ENCODE measurements at regions not wholly inside any gene's neighbourhood (a gene's known extent, or its start where the extent isn't known, plus 50 kb on each side); places are given as distances from the start of the nearest gene placed in this dataset.

DNA sequence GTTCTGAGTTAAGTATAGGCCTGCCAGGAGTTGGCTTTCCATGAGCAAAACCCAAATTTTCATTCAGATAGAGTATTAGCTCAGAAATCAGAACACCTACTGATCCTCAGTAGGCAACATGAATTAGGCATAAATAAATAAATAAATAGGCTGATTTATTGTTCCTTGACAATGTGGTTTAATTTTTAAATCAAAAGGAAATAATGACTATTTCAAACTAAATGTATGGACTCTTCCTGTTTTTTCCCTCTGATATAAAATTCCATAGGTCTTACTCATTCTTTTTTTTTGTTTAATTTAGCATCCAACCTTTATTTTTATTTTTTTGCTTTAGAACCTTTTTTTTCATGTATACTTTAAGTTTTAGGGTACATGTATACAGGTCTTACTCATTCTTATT lies 140.2 kb upstream of the ITGA6 start:
- 0 out of 2 replicates have a peak, but pooled peaks cover 3% of the 10 kb centered on the region for H3K9me2 ChIP-seq
- no peaks in the 10 kb centered on the region for H3K27me3 ChIP-seq (ENCODE audit: insufficient read depth)
- peaks cover 0 to 36% of the 10 kb centered on the region in 2 experiments for H3K4me1 ChIP-seq (ENCODE audit: control insufficient read depth in 1 of 2, insufficient read depth in 2 of 2, low read depth in 1 of 2, low read length in 1 of 2)
- no peak overlapping the region for H3K4me3 ChIP-seq (ENCODE audit: low read depth in 2 of 2, low read length in 1 of 2)
- no peak overlapping the region for H3K9ac ChIP-seq
- H3K9me3 ChIP-seq: no peaks in the 10 kb centered on the region
- no peaks in the 10 kb centered on the region for H3K79me2 ChIP-seq (ENCODE audit: insufficient read depth)
- H3K27ac ChIP-seq (ENCODE audit: low read depth in 2 of 2, low read length in 1 of 2): peak overlapping the region in 1 of 2 experiments; percentile 72; a peak in 2 of 4 replicates
- POLR2A ChIA-PET: no interaction called here
- no peaks in the 10 kb centered on the region for H4K20me1 ChIP-seq (ENCODE audit: insufficient read depth)
- no peak for DNase-seq
- H3K4me2 ChIP-seq: no peak overlapping the region; the same call in 1 of the 2 replicates
- H3K36me3 ChIP-seq (replicated peaks in 1 of 2; ENCODE audit: control insufficient read depth in 1 of 2, insufficient read depth in 2 of 2, low read length in 1 of 2): no peaks in the 10 kb centered on the region
- H2AFZ ChIP-seq (ENCODE audit: low read depth): no peak overlapping the region
- CTCF ChIA-PET: no interaction called here
- TF ChIP-seq SIN3A (IDR thresholded peaks at IDR 0.05; ENCODE audit: borderline replicate concordance, low read depth, low read length) (no peak), EP300 (IDR thresholded peaks at IDR 0.05; ENCODE audit: borderline replicate concordance in 1 of 2, low read depth in 1 of 2, low read length in 1 of 2) (no peak), ELF1 (IDR thresholded peaks at IDR 0.05) (no peak), MEF2A (IDR thresholded peaks at IDR 0.05; ENCODE audit: borderline replicate concordance, low read depth) (no peak), FOSL2 (IDR thresholded peaks at IDR 0.05; ENCODE audit: borderline replicate concordance, low read depth) (no peak), TAF1 (IDR thresholded peaks at IDR 0.05; ENCODE audit: borderline replicate concordance, low read depth, low read length) (no peak), NFIC (IDR thresholded peaks at IDR 0.05; ENCODE audit: borderline replicate concordance) (no peak), RXRA (IDR thresholded peaks at IDR 0.05; ENCODE audit: borderline replicate concordance, low read depth) (no peak), RCOR1 (IDR thresholded peaks at IDR 0.05; ENCODE audit: low read length) (no peak), CHD2 (IDR thresholded peaks at IDR 0.05; ENCODE audit: low read length, partially characterized antibody) (no peak), GATA2 (CRISPR knock-in tag; IDR thresholded peaks at IDR 0.05) (no peak)
- TF ChIP-seq, protein P1, sequence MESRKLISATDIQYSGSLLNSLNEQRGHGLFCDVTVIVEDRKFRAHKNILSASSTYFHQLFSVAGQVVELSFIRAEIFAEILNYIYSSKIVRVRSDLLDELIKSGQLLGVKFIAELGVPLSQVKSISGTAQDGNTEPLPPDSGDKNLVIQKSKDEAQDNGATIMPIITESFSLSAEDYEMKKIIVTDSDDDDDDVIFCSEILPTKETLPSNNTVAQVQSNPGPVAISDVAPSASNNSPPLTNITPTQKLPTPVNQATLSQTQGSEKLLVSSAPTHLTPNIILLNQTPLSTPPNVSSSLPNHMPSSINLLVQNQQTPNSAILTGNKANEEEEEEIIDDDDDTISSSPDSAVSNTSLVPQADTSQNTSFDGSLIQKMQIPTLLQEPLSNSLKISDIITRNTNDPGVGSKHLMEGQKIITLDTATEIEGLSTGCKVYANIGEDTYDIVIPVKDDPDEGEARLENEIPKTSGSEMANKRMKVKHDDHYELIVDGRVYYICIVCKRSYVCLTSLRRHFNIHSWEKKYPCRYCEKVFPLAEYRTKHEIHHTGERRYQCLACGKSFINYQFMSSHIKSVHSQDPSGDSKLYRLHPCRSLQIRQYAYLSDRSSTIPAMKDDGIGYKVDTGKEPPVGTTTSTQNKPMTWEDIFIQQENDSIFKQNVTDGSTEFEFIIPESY (IDR thresholded peaks at IDR 0.05; ENCODE audit: borderline replicate concordance, low read depth): no peak
- TF ChIP-seq, protein P2, sequence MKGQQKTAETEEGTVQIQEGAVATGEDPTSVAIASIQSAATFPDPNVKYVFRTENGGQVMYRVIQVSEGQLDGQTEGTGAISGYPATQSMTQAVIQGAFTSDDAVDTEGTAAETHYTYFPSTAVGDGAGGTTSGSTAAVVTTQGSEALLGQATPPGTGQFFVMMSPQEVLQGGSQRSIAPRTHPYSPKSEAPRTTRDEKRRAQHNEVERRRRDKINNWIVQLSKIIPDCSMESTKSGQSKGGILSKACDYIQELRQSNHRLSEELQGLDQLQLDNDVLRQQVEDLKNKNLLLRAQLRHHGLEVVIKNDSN (IDR thresholded peaks at IDR 0.05; ENCODE audit: borderline replicate concordance, low read depth): no peak
- TF ChIP-seq, protein P3, sequence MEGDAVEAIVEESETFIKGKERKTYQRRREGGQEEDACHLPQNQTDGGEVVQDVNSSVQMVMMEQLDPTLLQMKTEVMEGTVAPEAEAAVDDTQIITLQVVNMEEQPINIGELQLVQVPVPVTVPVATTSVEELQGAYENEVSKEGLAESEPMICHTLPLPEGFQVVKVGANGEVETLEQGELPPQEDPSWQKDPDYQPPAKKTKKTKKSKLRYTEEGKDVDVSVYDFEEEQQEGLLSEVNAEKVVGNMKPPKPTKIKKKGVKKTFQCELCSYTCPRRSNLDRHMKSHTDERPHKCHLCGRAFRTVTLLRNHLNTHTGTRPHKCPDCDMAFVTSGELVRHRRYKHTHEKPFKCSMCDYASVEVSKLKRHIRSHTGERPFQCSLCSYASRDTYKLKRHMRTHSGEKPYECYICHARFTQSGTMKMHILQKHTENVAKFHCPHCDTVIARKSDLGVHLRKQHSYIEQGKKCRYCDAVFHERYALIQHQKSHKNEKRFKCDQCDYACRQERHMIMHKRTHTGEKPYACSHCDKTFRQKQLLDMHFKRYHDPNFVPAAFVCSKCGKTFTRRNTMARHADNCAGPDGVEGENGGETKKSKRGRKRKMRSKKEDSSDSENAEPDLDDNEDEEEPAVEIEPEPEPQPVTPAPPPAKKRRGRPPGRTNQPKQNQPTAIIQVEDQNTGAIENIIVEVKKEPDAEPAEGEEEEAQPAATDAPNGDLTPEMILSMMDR (IDR thresholded peaks at IDR 0.05): no peak
- TF ChIP-seq, protein P4, sequence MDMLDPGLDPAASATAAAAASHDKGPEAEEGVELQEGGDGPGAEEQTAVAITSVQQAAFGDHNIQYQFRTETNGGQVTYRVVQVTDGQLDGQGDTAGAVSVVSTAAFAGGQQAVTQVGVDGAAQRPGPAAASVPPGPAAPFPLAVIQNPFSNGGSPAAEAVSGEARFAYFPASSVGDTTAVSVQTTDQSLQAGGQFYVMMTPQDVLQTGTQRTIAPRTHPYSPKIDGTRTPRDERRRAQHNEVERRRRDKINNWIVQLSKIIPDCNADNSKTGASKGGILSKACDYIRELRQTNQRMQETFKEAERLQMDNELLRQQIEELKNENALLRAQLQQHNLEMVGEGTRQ (IDR thresholded peaks at IDR 0.05; ENCODE audit: borderline replicate concordance, low read depth, low read length): no peak
- peaks cover 39% of the 10 kb centered on the region for H3F3A ChIP-seq (replicated peaks; ENCODE audit: insufficient read depth)
